H1 (cell line): ENCODE measurements at regions not wholly inside any gene's neighbourhood (a gene's known extent, or its start where the extent isn't known, plus 50 kb on each side); places are given as distances from the start of the nearest gene placed in this dataset.

ENCODE experiments used
- CTCF ChIA-PET: fragments of 300-600 bp; sonication (Branson Sonifier 250); formaldehyde crosslinking; loops from one replicate; lab custom pipeline; 2021; ENCODE audit not compliant: partially characterized antibody; lab: Charles Lee
- POLR2A ChIA-PET: fragments of 300-600 bp; sonication (Branson Sonifier 250); formaldehyde crosslinking; loops from one replicate; lab custom pipeline; 2021; ENCODE audit warnings: inconsistent platforms; ENCODE audit not compliant: partially characterized antibody; lab: Charles Lee
- DNase-seq, 2 experiments: peaks; one replicate each; pipeline versions ENCODE4 v3.0.0 to v3.0.0-alpha.2; 2010 to 2022; ENCODE audit warnings: low spot score in 2 of 2, low read depth in 1 of 2, mixed read lengths in 1 of 2
- FAIRE-seq: peaks from 2 replicates; lab custom pipeline; 2011; peaks lifted over from hg19 to GRCh38; lab: Jason Lieb, UNC
- H2AFZ ChIP-seq: 2 replicates; pipeline ENCODE4 v1.8.1; 2012; ENCODE audit warnings: low read length, inconsistent platforms
- H2AK5ac ChIP-seq: 2 replicates; pipeline ENCODE4 v1.6.1; 2013; ENCODE audit warnings: low read depth, low read length
- H2BK120ac ChIP-seq: replicated peaks from 2 replicates; pipeline ENCODE3; 2013; ENCODE audit warnings: low read depth, low read length, inconsistent platforms
- H2BK12ac ChIP-seq: 2 replicates; pipeline ENCODE4 v1.6.1; 2013; ENCODE audit warnings: low read depth, low read length
- H2BK15ac ChIP-seq: 2 replicates; pipeline ENCODE4 v1.6.1; 2013; ENCODE audit warnings: low read length
- H2BK20ac ChIP-seq: 2 replicates; pipeline ENCODE4 v1.6.1; 2013; ENCODE audit warnings: low read length
- H2BK5ac ChIP-seq: 2 replicates; pipeline ENCODE4 v1.6.1; 2013; ENCODE audit warnings: low read depth, low read length
- H3K14ac ChIP-seq: 2 replicates; pipeline ENCODE4 v1.6.1; 2013; ENCODE audit warnings: inconsistent platforms; ENCODE audit not compliant: insufficient read length
- H3K18ac ChIP-seq: 2 replicates; pipeline ENCODE4 v1.6.1; 2013; ENCODE audit warnings: low read length; ENCODE audit errors: extremely low read depth
- H3K23ac ChIP-seq: 2 replicates; pipeline ENCODE4 v1.6.1; 2013; ENCODE audit warnings: inconsistent platforms; ENCODE audit not compliant: insufficient read length
- H3K23me2 ChIP-seq: 2 replicates; pipeline ENCODE4 v1.6.1; 2013; ENCODE audit warnings: low read depth, low read length
- H3K27ac ChIP-seq: 2 replicates; pipeline ENCODE4 v1.6.1; 2011; ENCODE audit warnings: low read depth, low read length, inconsistent platforms
- H3K27me3 ChIP-seq, 4 experiments: replicated peaks in 1 of 4; 1 replicate in 1 of 4; 2 replicates in 3 of 4; pipeline versions ENCODE4 v1.6.1 to v1.8.1; 2011 to 2013; ENCODE audit warnings: low read length in 3 of 4, mild to moderate bottlenecking in 3 of 4, inconsistent platforms in 2 of 4, mixed read lengths in 2 of 4, moderate library complexity in 1 of 4; ENCODE audit not compliant: control insufficient read depth in 3 of 4, insufficient read depth in 3 of 4; ENCODE audit errors: extremely low read depth in 1 of 4
- H3K36me3 ChIP-seq, 4 experiments: 2 replicates each; pipeline versions ENCODE4 v1.6.1 to v1.8.1; 2011 to 2013; ENCODE audit warnings: mild to moderate bottlenecking in 4 of 4, low read length in 3 of 4, moderate library complexity in 2 of 4, control low read depth in 1 of 4, inconsistent platforms in 1 of 4; ENCODE audit not compliant: insufficient read depth in 4 of 4, control insufficient read depth in 2 of 4
- H3K4ac ChIP-seq: replicated peaks from 2 replicates; pipeline ENCODE3; 2013; ENCODE audit warnings: low read length, low read depth, mixed read lengths, inconsistent platforms; ENCODE audit not compliant: insufficient read length
- H3K4me1 ChIP-seq, 4 experiments: replicated peaks in 1 of 4; 1 replicate in 1 of 4; 2 replicates in 3 of 4; pipeline versions ENCODE4 v1.6.1 to v1.8.1; 2011 to 2013; ENCODE audit warnings: low read length in 3 of 4, inconsistent platforms in 2 of 4, mixed read lengths in 1 of 4; ENCODE audit not compliant: insufficient read depth in 4 of 4, control insufficient read depth in 3 of 4
- H3K4me2 ChIP-seq, 2 experiments: 2 replicates each; pipeline versions ENCODE4 v1.6.1 to v1.8.1; 2011 to 2013; ENCODE audit warnings: low read depth in 2 of 2, low read length in 2 of 2, control low read depth in 1 of 2, inconsistent platforms in 1 of 2, mild to moderate bottlenecking in 1 of 2; ENCODE audit not compliant: insufficient read depth in 1 of 2
- H3K4me3 ChIP-seq, 4 experiments: fragments of 200-600, 300-600 bp in 1 of 4; sonication (generic), shearing (Covaris generic), sonication (Bioruptor Twin) in 1 of 4; 2 replicates each; pipeline versions ENCODE4 v1.5.1 to v1.8.1; 2011 to 2016; ENCODE audit warnings: low read length in 4 of 4, low read depth in 3 of 4, control low read depth in 2 of 4, inconsistent platforms in 2 of 4, mild to moderate bottlenecking in 2 of 4, mixed read lengths in 1 of 4, moderate library complexity in 1 of 4; ENCODE audit not compliant: insufficient read depth in 2 of 4; ENCODE audit errors: extremely low read depth in 1 of 4
- H3K56ac ChIP-seq: replicated peaks from 2 replicates; pipeline ENCODE3; 2013; ENCODE audit warnings: low read depth, mild to moderate bottlenecking, mixed read lengths, low read length, inconsistent platforms; ENCODE audit not compliant: insufficient read length
- H3K79me1 ChIP-seq: 2 replicates; pipeline ENCODE4 v1.6.1; 2013; ENCODE audit warnings: low read depth, low read length, control low read depth
- H3K79me2 ChIP-seq, 2 experiments: 2 replicates each; pipeline versions ENCODE4 v1.6.1 to v1.8.1; 2012 to 2013; ENCODE audit warnings: low read length in 2 of 2, mild to moderate bottlenecking in 2 of 2, inconsistent platforms in 1 of 2; ENCODE audit not compliant: insufficient read depth in 2 of 2, control insufficient read depth in 1 of 2
- H3K9ac ChIP-seq, 4 experiments: replicated peaks in 1 of 4; 1 replicate in 1 of 4; 2 replicates in 3 of 4; pipeline versions ENCODE4 v1.6.1 to v1.8.1; 2011 to 2013; ENCODE audit warnings: low read depth in 3 of 4, low read length in 3 of 4, control low read depth in 2 of 4, mild to moderate bottlenecking in 2 of 4, moderate library complexity in 2 of 4, inconsistent platforms in 1 of 4; ENCODE audit errors: extremely low read depth in 1 of 4
- H3K9me3 ChIP-seq, 2 experiments: 2 replicates each; pipeline versions ENCODE4 v1.6.1 to v1.8.1; 2012 to 2013; ENCODE audit warnings: mild to moderate bottlenecking in 2 of 2, moderate library complexity in 2 of 2, control low read depth in 1 of 2, inconsistent platforms in 1 of 2, low read depth in 1 of 2, low read length in 1 of 2, mixed read lengths in 1 of 2; ENCODE audit not compliant: insufficient read depth in 2 of 2
- H4K20me1 ChIP-seq, 2 experiments: replicated peaks in 1 of 2; 2 replicates each; pipeline versions ENCODE3 to v1.8.1; 2011 to 2013; ENCODE audit warnings: inconsistent platforms in 2 of 2, low read length in 2 of 2, mild to moderate bottlenecking in 1 of 2; ENCODE audit not compliant: insufficient read depth in 2 of 2, control insufficient read depth in 1 of 2
- H4K5ac ChIP-seq: 2 replicates; pipeline ENCODE4 v1.6.1; 2013; ENCODE audit warnings: low read length, low read depth, mixed read lengths, inconsistent platforms; ENCODE audit not compliant: insufficient read length
- H4K8ac ChIP-seq: 2 replicates; pipeline ENCODE4 v1.8.0; 2013; ENCODE audit warnings: mild to moderate bottlenecking, moderate library complexity, low read length, inconsistent platforms; ENCODE audit not compliant: insufficient read depth; ENCODE audit errors: extremely low read depth
- H4K91ac ChIP-seq: replicated peaks from 2 replicates; pipeline ENCODE3; 2013; ENCODE audit warnings: low read length, mixed read lengths, inconsistent platforms; ENCODE audit not compliant: insufficient read length
- CEBPB ChIP-seq: IDR thresholded peaks from 2 replicates; pipeline ENCODE4 v1.6.1; 2012; ENCODE audit warnings: low read depth, low read length
- CTBP2 ChIP-seq: IDR thresholded peaks from 2 replicates; pipeline ENCODE4 v1.7.0; 2011; ENCODE audit warnings: borderline replicate concordance, mild to moderate bottlenecking, moderate library complexity, mixed read lengths, low read length; ENCODE audit not compliant: insufficient read depth, insufficient read length
- KDM5A ChIP-seq: fragments of 200-600 bp; IDR thresholded peaks from 2 replicates; pipeline ENCODE4 v1.7.1; 2012; ENCODE audit warnings: mild to moderate bottlenecking, low read length, inconsistent platforms, mixed read lengths
- SRF ChIP-seq: IDR thresholded peaks from 2 replicates; pipeline ENCODE4 v1.6.1; 2011; ENCODE audit warnings: mild to moderate bottlenecking, low read depth, low read length, moderate library complexity
- WGBS, 2 experiments: shearing (Covaris generic) in 1 of 2; methylation state at CpG; one replicate each; pipeline versions ENCODE4 v1.1.6 to v1.1.7; 2013 to 2015; ENCODE audit warnings: low lambda C conversion rate in 2 of 2, mixed read lengths in 2 of 2, inconsistent platforms in 1 of 2, low coverage in 1 of 2, missing lambda C conversion rate in 1 of 2; ENCODE audit not compliant: insufficient replicate concordance in 2 of 2, insufficient coverage in 1 of 2, insufficient read length in 1 of 2; ENCODE audit errors: extremely low coverage in 1 of 2, missing lambda C conversion rate in 1 of 2; 5-methylcytosine and 5-hydroxymethylcytosine counted together

DNA sequence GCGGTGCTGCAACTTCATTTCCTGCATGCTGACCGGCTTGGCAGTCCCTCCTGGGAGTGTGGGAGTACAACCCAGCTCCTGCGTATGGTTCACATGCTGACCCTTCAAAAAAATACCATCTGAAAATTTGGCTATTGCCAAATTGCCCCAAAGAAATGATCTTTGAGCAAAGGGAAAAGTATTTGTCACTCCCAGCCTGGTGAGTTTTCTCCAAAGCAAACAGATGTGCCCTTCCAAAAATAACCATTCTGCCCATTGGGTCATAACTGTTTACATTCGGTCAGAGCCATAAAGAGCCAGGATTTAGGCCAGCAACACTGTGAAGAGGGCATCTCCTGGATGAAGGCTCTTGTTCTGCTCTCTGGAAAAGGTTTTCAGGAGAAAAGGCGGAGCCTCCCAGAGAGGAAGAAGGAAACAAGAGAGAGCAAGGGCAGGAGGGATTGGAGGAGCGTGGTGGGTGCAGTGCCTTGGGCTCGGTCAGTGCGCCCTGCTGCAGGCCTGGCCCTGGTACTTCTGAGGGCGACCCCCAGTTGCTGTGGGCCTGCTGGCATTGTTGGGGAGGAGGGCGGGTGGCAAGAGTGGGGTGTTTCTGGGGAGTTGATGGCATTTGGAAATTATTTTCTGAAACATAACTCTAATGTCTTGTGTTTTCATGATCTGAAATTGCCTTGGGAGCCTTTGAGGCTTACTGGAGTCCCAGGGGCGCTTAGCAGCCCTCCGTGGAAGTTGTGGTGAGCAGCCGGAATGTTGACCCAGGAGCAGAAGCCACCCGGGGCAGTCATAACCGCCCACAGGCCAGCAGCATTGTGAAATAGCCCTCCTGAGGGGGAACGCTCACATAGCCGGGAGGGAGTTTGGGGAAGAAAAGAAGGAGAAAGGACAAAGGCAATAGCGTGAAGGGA is 248.4 kb downstream of the MYLK4 start:
- Histone ChIP-seq H2AFZ (peak overlapping the region; percentile 3; the same call in 1 of the 2 replicates), H3K23ac (no peak overlapping the region), H4K8ac (no peak overlapping the region), H3K79me2 (no peaks in the 10 kb centered on the region), H3K18ac (no peak overlapping the region), H2BK5ac (no peak overlapping the region), H4K91ac (peak overlapping the region; percentile 71), H3K4me2 (no peak overlapping the region), H2BK12ac (no peak overlapping the region), H3K4ac (no peak overlapping the region), H4K5ac (no peak overlapping the region), H3K4me3 (no peak overlapping the region), H3K4me1 (no peaks in the 10 kb centered on the region; a peak in 2 of 7 replicates), H2AK5ac (no peak overlapping the region), H2BK120ac (no peak overlapping the region), H3K79me1 (no peaks in the 10 kb centered on the region), H3K56ac (no peak overlapping the region), H3K36me3 (no peaks in the 10 kb centered on the region), H4K20me1 (no peaks in the 10 kb centered on the region), H3K9ac (no peak overlapping the region), H3K14ac (no peak overlapping the region), H2BK15ac (no peak overlapping the region), H3K23me2 (no peaks in the 10 kb centered on the region; the same call in 1 of the 2 replicates), H3K27ac (no peak overlapping the region), H3K27me3 (no peaks in the 10 kb centered on the region), H3K9me3 (no peaks in the 10 kb centered on the region), H2BK20ac (no peak overlapping the region)
- DNase-seq: no peak
- TF ChIP-seq KDM5A: no peak
- no peak for TF ChIP-seq CTBP2
- peak; percentile 85 for TF ChIP-seq CEBPB
- no peak for TF ChIP-seq SRF
- no peak for FAIRE-seq
- POLR2A ChIA-PET: no interaction called here
- 80% methylated on average over 17 of the region's 18 CpGs; no CpG with 5 or more reads in 1 of the 2 experiments for WGBS, 2 experiments
- CTCF ChIA-PET: interaction anchor here (0.5 to 1.2 kb wide), 6 partner anchors 127 to 906 kb away, joined by 3 to 4 read pairs (median 3); partner anchors contain the start of gene MYLK4
